Upper lobe of left lung (tissue), 4 donors: ENCODE measurements at regions not wholly inside any gene's neighbourhood (a gene's known extent, or its start where the extent isn't known, plus 50 kb on each side); places are given as distances from the start of the nearest gene placed in this dataset.

Experiments used
- CTCF ChIP-seq, 6 experiments: fragments of 450-650 bp in 4 of 6; fragments of 200-600 bp in 2 of 6; sonication (generic) in 2 of 6; IDR thresholded peaks; one replicate each; pipeline ENCODE4 v1.5.1; 2016 to 2019; ENCODE audit warnings: antibody characterized with exemption in 6 of 6
- EP300 ChIP-seq, 4 donors: sonication (generic); formaldehyde crosslinking; IDR thresholded peaks; one replicate each; pipeline ENCODE4 v1.5.1; 2017; ENCODE audit warnings: antibody characterized with exemption in 4 of 4, control low read depth in 2 of 4
- POLR2A ChIP-seq, 4 donors: fragments of 450-650 bp; IDR thresholded peaks; one replicate each; pipeline ENCODE4 v1.5.1; 2016 to 2017; ENCODE audit warnings: antibody characterized with exemption in 4 of 4, mild to moderate bottlenecking in 2 of 4

DNA sequence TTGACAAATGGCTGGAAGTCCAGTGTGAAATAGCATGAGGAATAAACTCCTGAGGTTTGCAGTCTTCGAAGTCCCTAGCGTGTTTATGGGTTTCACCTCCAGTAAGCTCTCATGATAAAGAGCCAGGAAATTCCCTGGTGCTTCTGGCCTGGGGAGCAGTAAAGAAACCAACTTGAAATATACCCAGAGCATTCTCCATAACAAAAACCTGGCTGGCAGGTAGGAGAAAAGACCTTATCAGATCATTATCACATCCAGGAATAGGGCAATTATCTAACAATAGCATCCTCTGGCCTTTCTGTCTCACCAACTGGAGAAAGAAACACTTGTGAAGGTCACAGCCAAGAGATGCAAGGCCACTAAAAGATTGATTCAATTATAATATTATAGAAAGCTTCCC, 513.6 kb upstream of the LRRTM4 start:
- no peak for TF ChIP-seq CTCF (IDR thresholded peaks at IDR 0.05)
- TF ChIP-seq POLR2A (IDR thresholded peaks at IDR 0.05) = no peak
- TF ChIP-seq EP300 (IDR thresholded peaks at IDR 0.05) = no peak
